Loucy (cell line): ENCODE measurements at regions not wholly inside any gene's neighbourhood (a gene's known extent, or its start where the extent isn't known, plus 50 kb on each side); places are given as distances from the start of the nearest gene placed in this dataset.

Source experiments
- EZH2phosphoT487 ChIP-seq: fragments of 200-600 bp; IDR thresholded peaks from 2 replicates; pipeline ENCODE4 v1.6.1; 2018; ENCODE audit warnings: antibody characterized with exemption, mild to moderate bottlenecking, moderate library complexity, borderline replicate concordance
- TF ChIP-seq, protein P1 (sequence below): fragments of 200-600 bp; sonication (generic); conservative IDR thresholded peaks from 2 replicates; pipeline ENCODE4 v1.5.1; 2014; ENCODE audit warnings: mild to moderate bottlenecking, antibody characterized with exemption, low read length

DNA sequence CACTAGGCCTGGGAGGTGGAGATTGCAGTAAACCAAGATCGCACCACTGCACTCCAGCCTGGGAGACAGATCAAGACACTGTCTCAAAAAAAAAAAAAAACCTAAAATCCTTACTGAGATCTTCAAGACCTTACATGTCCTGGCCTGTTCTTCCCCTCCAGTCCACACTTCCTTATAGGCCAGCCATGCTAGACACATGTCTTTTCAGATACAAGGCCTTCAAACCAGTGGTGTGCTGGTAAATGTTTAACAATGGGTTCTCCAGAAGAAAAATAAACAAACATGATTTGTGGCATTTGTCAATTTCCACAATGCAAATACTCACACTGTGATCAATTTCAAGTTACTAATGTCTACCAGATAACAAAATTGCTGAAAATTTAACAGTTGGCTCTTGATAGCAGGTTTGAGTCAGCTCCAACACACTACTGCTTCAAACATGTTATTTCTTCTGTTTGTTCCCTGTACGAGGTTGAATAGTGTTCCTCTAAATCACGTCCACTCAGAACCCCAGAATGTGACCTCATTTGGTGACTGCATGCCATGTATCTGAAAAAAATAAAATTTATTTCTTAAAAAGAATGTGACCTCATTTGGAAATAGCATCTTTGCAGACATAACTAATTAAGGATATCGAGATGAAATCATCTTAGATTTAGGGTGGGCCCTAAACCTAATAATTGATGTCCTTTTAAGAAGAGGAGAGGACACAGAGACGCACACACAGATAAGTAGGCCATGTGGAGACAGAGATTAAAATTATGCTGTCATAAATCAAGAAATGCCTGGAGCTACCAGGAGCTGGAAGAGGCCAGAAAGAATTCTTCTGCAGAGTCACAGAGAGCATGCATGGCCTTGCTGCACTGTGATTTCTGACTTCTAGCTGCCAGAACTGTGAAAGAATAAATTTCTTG, 144.4 kb downstream of the ZNF674 start:
- TF ChIP-seq EZH2phosphoT487 = no peak
- TF ChIP-seq, protein P1, sequence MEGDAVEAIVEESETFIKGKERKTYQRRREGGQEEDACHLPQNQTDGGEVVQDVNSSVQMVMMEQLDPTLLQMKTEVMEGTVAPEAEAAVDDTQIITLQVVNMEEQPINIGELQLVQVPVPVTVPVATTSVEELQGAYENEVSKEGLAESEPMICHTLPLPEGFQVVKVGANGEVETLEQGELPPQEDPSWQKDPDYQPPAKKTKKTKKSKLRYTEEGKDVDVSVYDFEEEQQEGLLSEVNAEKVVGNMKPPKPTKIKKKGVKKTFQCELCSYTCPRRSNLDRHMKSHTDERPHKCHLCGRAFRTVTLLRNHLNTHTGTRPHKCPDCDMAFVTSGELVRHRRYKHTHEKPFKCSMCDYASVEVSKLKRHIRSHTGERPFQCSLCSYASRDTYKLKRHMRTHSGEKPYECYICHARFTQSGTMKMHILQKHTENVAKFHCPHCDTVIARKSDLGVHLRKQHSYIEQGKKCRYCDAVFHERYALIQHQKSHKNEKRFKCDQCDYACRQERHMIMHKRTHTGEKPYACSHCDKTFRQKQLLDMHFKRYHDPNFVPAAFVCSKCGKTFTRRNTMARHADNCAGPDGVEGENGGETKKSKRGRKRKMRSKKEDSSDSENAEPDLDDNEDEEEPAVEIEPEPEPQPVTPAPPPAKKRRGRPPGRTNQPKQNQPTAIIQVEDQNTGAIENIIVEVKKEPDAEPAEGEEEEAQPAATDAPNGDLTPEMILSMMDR = no peak
